Erythroblast (primary cell): ENCODE measurements at regions not wholly inside any gene's neighbourhood (a gene's known extent, or its start where the extent isn't known, plus 50 kb on each side); places are given as distances from the start of the nearest gene placed in this dataset.
"Not testable (repeated sequence)": the region's sequence is repeated elsewhere in the genome, so short reads cannot be mapped to it uniquely, and the experiment has no call there.

ENCODE experiments used
- DNase-seq, 2 experiments: peaks; one replicate each; lab custom pipeline; 2025; lab: John Stamatoyannopoulos, UW
- GATA1 ChIP-seq: IDR thresholded peaks from 2 replicates; pipeline ENCODE4 v1.6.1; 2011; ENCODE audit warnings: low read depth, mild to moderate bottlenecking, control low read depth, low read length, moderate library complexity
- POLR2A ChIP-seq: IDR thresholded peaks from 2 replicates; pipeline ENCODE4 v1.6.1; 2011; ENCODE audit warnings: mild to moderate bottlenecking, low read length

GRCh38 chr10:120181154-120181553, 275.9 kb upstream of the PLPP4 start:
- no peak for TF ChIP-seq GATA1
- no peak for TF ChIP-seq POLR2A
- no peak for DNase-seq

- DNase-seq: no peak
- no peak for TF ChIP-seq POLR2A
- no peak for TF ChIP-seq GATA1
Observed at GRCh38 chr10:120182431-120182830, 274.6 kb upstream of the PLPP4 start.

GRCh38 chr10:120183546-120183945, 273.5 kb upstream of the PLPP4 start:
- TF ChIP-seq POLR2A (no peak), GATA1 (no peak)
- DNase-seq: no peak

- TF ChIP-seq GATA1 (no peak), POLR2A (no peak)
Observed at GRCh38 chr10:120184547-120185337, 272.3 kb upstream of the PLPP4 start.

GRCh38 chr10:120186506-120186905, 270.5 kb upstream of the PLPP4 start:
- no peak for DNase-seq
- TF ChIP-seq GATA1 (no peak), POLR2A (no peak)

More at GRCh38 chr10:120184547-120185337, 272.3 kb upstream of the PLPP4 start:
- DNase-seq: no peak

GRCh38 chr10:120187168-120187567, 269.9 kb upstream of the PLPP4 start:
- DNase-seq: not testable (repeated sequence)

- TF ChIP-seq GATA1 (no peak), POLR2A (no peak)
- no peak for DNase-seq
Observed at GRCh38 chr10:120188950-120189349, 268.1 kb upstream of the PLPP4 start.

- DNase-seq: no peak
- no peak for TF ChIP-seq GATA1
- TF ChIP-seq POLR2A: no peak
Observed at GRCh38 chr10:120195984-120196712, 260.9 kb upstream of the PLPP4 start.

- TF ChIP-seq GATA1: no peak
- no peak for TF ChIP-seq POLR2A
- no peak for DNase-seq
Observed at GRCh38 chr10:120204877-120205276, 252.2 kb upstream of the PLPP4 start.

GRCh38 chr10:120205368-120206018, 251.5 kb upstream of the PLPP4 start:
- TF ChIP-seq GATA1 (no peak), POLR2A (no peak)
- DNase-seq: no peak

- DNase-seq: no peak
- TF ChIP-seq POLR2A (no peak), GATA1 (no peak)
Observed at GRCh38 chr10:120208488-120208887, 248.5 kb upstream of the PLPP4 start.

GRCh38 chr10:120209124-120209762, 247.8 kb upstream of the PLPP4 start:
- TF ChIP-seq POLR2A (no peak), GATA1 (no peak)
- DNase-seq: no peak

- TF ChIP-seq GATA1: no peak
- TF ChIP-seq POLR2A: no peak
- DNase-seq: no peak
Observed at GRCh38 chr10:120212275-120212674, 244.8 kb upstream of the PLPP4 start.

- not testable (repeated sequence) for DNase-seq
Observed at GRCh38 chr10:120213283-120213682, 243.7 kb upstream of the PLPP4 start.
